Progenitor cell of endocrine pancreas (in vitro differentiated cells): ENCODE measurements at regions not wholly inside any gene's neighbourhood (a gene's known extent, or its start where the extent isn't known, plus 50 kb on each side); places are given as distances from the start of the nearest gene placed in this dataset.

ENCODE experiments used
- DNase-seq: peaks from one replicate; pipeline ENCODE4 v3.0.0; 2021; ENCODE audit warnings: low spot score; ENCODE audit not compliant: unreplicated experiment
- H3K27ac Mint-ChIP-seq: 2 replicates; pipeline ENCODE4 v1.8.0; 2021; ENCODE audit warnings: mild to moderate bottlenecking, moderate library complexity, mixed read lengths
- H3K27me3 Mint-ChIP-seq: 2 replicates; pipeline ENCODE4 v1.8.0; 2021; ENCODE audit warnings: mixed read lengths
- H3K36me3 Mint-ChIP-seq: 2 replicates; pipeline ENCODE4 v1.8.0; 2022; ENCODE audit warnings: mixed read lengths; ENCODE audit not compliant: insufficient read depth
- H3K4me1 Mint-ChIP-seq: 2 replicates; pipeline ENCODE4 v1.8.0; 2021; ENCODE audit warnings: low read depth, mixed read lengths
- H3K4me3 Mint-ChIP-seq: 2 replicates; pipeline ENCODE4 v1.8.0; 2021; ENCODE audit warnings: low read depth, mild to moderate bottlenecking, moderate library complexity, mixed read lengths
- H3K9me3 Mint-ChIP-seq: 2 replicates; pipeline ENCODE4 v1.8.0; 2021; ENCODE audit warnings: low read depth, mixed read lengths
- TF ChIP-seq, protein P1 (sequence below): fragments of 200-600 bp; sonication (generic); IDR thresholded peaks from one replicate; pipeline ENCODE4 v1.5.0; 2021; ENCODE audit warnings: antibody characterized with exemption, mild to moderate bottlenecking; ENCODE audit not compliant: unreplicated experiment

DNA sequence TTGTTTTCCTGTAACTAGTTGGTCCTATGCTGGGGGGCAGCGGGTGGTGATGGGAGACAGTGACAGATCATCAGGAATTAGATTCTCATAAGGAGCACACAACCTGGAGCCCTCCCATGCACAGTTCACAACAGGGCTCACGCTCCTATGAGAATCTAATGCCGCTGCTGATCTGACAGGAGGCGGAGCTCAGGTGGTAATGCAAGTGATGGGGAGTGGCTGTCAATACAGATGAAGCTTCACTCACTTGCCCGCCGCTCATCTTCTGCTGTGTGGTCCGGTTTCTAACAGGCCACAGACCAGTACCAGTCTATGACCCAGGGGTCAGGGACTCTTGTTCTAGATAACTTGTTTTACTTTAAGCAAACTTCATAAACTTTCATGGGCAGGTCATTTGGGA is 205.3 kb upstream of the SLC14A2 start:
- H3K4me1 Mint-ChIP-seq = no peaks in the 10 kb centered on the region
- H3K9me3 Mint-ChIP-seq = no peaks in the 10 kb centered on the region
- no peak overlapping the region for H3K27ac Mint-ChIP-seq
- DNase-seq = no peak
- peaks cover 12% of the 10 kb centered on the region for H3K27me3 Mint-ChIP-seq
- H3K36me3 Mint-ChIP-seq = no peaks in the 10 kb centered on the region
- no peak overlapping the region for H3K4me3 Mint-ChIP-seq
- TF ChIP-seq, protein P1, sequence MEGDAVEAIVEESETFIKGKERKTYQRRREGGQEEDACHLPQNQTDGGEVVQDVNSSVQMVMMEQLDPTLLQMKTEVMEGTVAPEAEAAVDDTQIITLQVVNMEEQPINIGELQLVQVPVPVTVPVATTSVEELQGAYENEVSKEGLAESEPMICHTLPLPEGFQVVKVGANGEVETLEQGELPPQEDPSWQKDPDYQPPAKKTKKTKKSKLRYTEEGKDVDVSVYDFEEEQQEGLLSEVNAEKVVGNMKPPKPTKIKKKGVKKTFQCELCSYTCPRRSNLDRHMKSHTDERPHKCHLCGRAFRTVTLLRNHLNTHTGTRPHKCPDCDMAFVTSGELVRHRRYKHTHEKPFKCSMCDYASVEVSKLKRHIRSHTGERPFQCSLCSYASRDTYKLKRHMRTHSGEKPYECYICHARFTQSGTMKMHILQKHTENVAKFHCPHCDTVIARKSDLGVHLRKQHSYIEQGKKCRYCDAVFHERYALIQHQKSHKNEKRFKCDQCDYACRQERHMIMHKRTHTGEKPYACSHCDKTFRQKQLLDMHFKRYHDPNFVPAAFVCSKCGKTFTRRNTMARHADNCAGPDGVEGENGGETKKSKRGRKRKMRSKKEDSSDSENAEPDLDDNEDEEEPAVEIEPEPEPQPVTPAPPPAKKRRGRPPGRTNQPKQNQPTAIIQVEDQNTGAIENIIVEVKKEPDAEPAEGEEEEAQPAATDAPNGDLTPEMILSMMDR = no peak

DNA sequence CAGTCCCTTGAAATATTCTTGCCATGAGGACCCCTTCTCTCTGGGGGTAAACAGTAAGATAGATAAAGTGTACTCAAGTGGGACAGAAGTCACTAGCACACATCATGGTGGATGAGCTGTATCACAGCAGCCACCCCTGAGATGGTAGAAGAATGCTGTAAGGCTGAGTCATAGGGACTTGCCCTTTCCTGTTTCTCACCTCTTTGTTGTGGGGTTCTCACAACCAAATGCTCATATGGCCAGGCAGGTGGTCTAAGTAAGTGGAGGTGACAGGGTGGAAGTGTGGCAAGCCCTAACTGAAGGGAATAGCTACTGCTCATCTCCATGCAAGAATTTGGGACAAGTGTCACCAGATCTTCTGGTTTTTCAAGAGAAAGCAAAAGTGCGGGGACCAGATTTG is 202.7 kb upstream of the SLC14A2 start:
- H3K27me3 Mint-ChIP-seq = peaks cover 12% of the 10 kb centered on the region
- no peak overlapping the region for H3K4me3 Mint-ChIP-seq
- DNase-seq = no peak
- no peaks in the 10 kb centered on the region for H3K9me3 Mint-ChIP-seq
- H3K4me1 Mint-ChIP-seq = peaks cover 1% of the 10 kb centered on the region
- H3K27ac Mint-ChIP-seq = no peak overlapping the region
- no peaks in the 10 kb centered on the region for H3K36me3 Mint-ChIP-seq
- TF ChIP-seq, protein P1 = no peak

DNA sequence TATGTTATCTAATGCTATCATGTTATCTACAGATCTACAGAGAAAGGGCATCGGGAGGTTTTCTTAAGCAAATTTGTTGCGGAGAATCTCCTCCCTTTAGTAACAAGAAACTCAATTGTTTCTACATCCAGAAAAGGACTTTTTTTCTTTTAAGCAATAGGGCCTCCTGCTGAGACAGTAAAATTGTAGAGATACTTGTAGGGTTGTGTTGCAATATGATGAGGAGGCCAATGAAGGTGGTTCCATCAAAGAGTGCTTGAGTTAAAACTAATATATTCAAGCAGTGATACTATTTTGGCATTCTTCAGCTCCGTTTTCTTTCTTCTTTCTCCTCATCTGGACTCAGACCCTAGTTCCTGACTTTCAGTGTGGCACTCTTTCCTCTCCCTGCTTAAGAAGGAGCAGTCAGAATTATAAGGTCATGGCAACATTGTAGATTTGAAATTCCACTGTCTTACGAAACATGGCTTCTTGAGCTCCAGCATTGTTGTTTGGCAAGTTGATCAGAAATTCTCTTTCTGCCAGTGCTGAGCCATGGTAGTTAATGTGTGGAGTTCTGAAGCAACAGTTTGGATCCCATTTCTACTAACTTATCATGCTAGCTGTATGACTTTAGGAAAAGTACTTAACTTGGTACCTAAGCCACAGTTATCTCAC is 202.0 kb upstream of the SLC14A2 start:
- no peak for DNase-seq
- Mint-ChIP-seq H3K4me1 (peaks cover 1% of the 10 kb centered on the region), H3K36me3 (no peaks in the 10 kb centered on the region), H3K27me3 (peaks cover 15% of the 10 kb centered on the region), H3K9me3 (no peaks in the 10 kb centered on the region), H3K4me3 (no peak overlapping the region), H3K27ac (no peak overlapping the region)
- TF ChIP-seq, protein P1 = no peak

DNA sequence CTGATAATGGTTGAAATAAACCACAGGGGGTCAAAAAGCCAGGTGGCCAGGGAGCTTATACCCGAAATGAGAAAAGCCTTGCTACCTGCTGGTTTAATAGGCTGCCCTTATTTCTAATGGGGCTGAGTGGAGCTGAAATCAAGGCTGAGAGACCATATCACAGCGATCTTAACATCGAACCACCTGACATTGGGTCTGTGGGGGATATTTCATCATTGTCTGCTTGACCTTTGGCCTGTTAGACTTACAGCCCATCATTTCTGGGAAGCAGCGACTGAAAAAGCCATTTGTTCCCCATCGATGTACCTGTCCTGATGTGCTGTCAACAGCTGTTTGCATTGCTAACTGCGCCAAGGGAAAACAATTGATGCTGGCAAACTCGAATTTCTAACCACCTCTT is 199.7 kb upstream of the SLC14A2 start:
- Mint-ChIP-seq H3K4me1 (peaks cover 1% of the 10 kb centered on the region), H3K27me3 (peaks cover 16% of the 10 kb centered on the region), H3K27ac (no peak overlapping the region), H3K9me3 (no peaks in the 10 kb centered on the region), H3K36me3 (no peaks in the 10 kb centered on the region), H3K4me3 (no peak overlapping the region)
- DNase-seq = no peak
- TF ChIP-seq, protein P1 = no peak

DNA sequence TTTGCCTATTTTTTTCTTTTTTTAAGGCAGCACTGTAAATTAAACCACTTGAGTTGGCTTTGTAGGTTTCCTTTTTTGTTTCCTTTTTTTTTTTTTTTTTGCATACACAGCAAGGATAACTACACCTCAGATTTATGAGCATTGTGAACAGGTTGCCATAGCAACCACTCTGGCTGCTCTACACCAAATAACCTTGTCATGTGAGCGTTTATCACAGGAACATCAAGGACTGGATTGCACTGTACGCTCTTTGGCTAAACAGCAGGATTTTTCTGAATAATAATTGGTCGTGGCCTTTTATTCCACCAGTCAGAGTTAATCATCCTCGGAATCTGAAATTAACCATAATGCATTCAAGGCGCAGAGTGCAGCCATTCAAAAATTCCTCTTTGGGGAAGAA is 199.1 kb upstream of the SLC14A2 start:
- H3K27ac Mint-ChIP-seq = no peak overlapping the region
- peaks cover 16% of the 10 kb centered on the region for H3K27me3 Mint-ChIP-seq
- peaks cover 1% of the 10 kb centered on the region for H3K4me1 Mint-ChIP-seq
- TF ChIP-seq, protein P1 = no peak
- no peaks in the 10 kb centered on the region for H3K36me3 Mint-ChIP-seq
- no peak for DNase-seq
- no peak overlapping the region for H3K4me3 Mint-ChIP-seq
- no peaks in the 10 kb centered on the region for H3K9me3 Mint-ChIP-seq
